HG03558 (cell line): ENCODE measurements at regions not wholly inside any gene's neighbourhood (a gene's known extent, or its start where the extent isn't known, plus 50 kb on each side); places are given as distances from the start of the nearest gene placed in this dataset.
"Not testable (repeated sequence)": the region's sequence is repeated elsewhere in the genome, so short reads cannot be mapped to it uniquely, and the experiment has no call there.

Experiments used
- ATAC-seq: cut with Tn5 transposase; IDR thresholded peaks from one replicate; pipeline ENCODE4 v1.9.1; 2021; ENCODE audit warnings: moderate number of reproducible peaks; ENCODE audit not compliant: unreplicated experiment; ENCODE audit errors: extremely low read depth

- no peak for ATAC-seq
These were observed 215.5 kb downstream of the LNPK start for GRCh38 chr2:175786471-175787124.

GRCh38 chr2:175777337-175777736, 224.7 kb downstream of the LNPK start:
- ATAC-seq, result not testable (repeated sequence)

GRCh38 chr2:175769200-175769599, 232.9 kb downstream of the LNPK start:
- no peak for ATAC-seq

GRCh38 chr2:175766880-175767279, 235.2 kb downstream of the LNPK start:
- ATAC-seq, result no peak

GRCh38 chr2:175755656-175756386, 246.2 kb downstream of the LNPK start:
- ATAC-seq, result no peak

GRCh38 chr2:175755169-175755568, 246.9 kb downstream of the LNPK start:
- no peak for ATAC-seq

GRCh38 chr2:175750195-175750594, 251.9 kb downstream of the LNPK start:
- no peak for ATAC-seq

- no peak for ATAC-seq
These were observed 256.2 kb downstream of the LNPK start for GRCh38 chr2:175745911-175746310.

- no peak for ATAC-seq
These were observed 258.1 kb downstream of the LNPK start for GRCh38 chr2:175744000-175744399.

GRCh38 chr2:175743011-175743410, 259.1 kb downstream of the LNPK start:
- no peak for ATAC-seq

- ATAC-seq, result no peak
These were observed 259.7 kb downstream of the LNPK start for GRCh38 chr2:175742367-175742766.

GRCh38 chr2:175741164-175741563, 260.9 kb downstream of the LNPK start:
- ATAC-seq, result no peak

GRCh38 chr2:175737722-175738361, 264.2 kb downstream of the LNPK start:
- no peak for ATAC-seq

- ATAC-seq, result no peak
These were observed 267.4 kb downstream of the LNPK start for GRCh38 chr2:175734686-175735085.

GRCh38 chr2:175732531-175732930, 269.5 kb downstream of the LNPK start:
- no peak for ATAC-seq

- no peak for ATAC-seq
These were observed 272.0 kb downstream of the LNPK start for GRCh38 chr2:175730050-175730449.

GRCh38 chr2:175729049-175729706, 272.9 kb downstream of the LNPK start:
- ATAC-seq, result no peak

- no peak for ATAC-seq
These were observed 274.0 kb downstream of the LNPK start for GRCh38 chr2:175728032-175728431.

GRCh38 chr2:175726223-175726622, 275.8 kb downstream of the LNPK start:
- ATAC-seq, result no peak

- no peak for ATAC-seq
These were observed 292.8 kb downstream of the LNPK start for GRCh38 chr2:175709248-175709647.

- no peak for ATAC-seq
These were observed 294.7 kb downstream of the LNPK start for GRCh38 chr2:175707322-175707721.
